AG08396 (cell line): ENCODE measurements at regions not wholly inside any gene's neighbourhood (a gene's known extent, or its start where the extent isn't known, plus 50 kb on each side); places are given as distances from the start of the nearest gene placed in this dataset.
"Not testable (repeated sequence)": the region's sequence is repeated elsewhere in the genome, so short reads cannot be mapped to it uniquely, and the experiment has no call there.

ENCODE experiments used
- DNase-seq: peaks from one replicate; pipeline ENCODE4 v3.0.0; 2012; ENCODE audit warnings: low spot score, mixed read lengths

GRCh38 chr20:43837856-43838702 is 76.6 kb upstream of the TOX2 start:
- no peak for DNase-seq

GRCh38 chr20:43836790-43837189 is 77.9 kb upstream of the TOX2 start:
- DNase-seq, result no peak

- DNase-seq, result no peak
Measured at GRCh38 chr20:43835944-43836508, 78.6 kb upstream of the TOX2 start.

GRCh38 chr20:43833511-43834395 is 80.9 kb upstream of the TOX2 start:
- DNase-seq, result no peak

GRCh38 chr20:43832961-43833360 is 81.7 kb upstream of the TOX2 start:
- DNase-seq, result no peak

- no peak for DNase-seq
Measured at GRCh38 chr20:43832096-43832816, 82.4 kb upstream of the TOX2 start.

- no peak for DNase-seq
Measured at GRCh38 chr20:43831481-43832065, 83.1 kb upstream of the TOX2 start.

GRCh38 chr20:43830883-43831282 is 83.8 kb upstream of the TOX2 start:
- DNase-seq, result no peak

- DNase-seq, result no peak
Measured at GRCh38 chr20:43829951-43830690, 84.5 kb upstream of the TOX2 start.

- DNase-seq, result no peak
Measured at GRCh38 chr20:43827940-43828562, 86.6 kb upstream of the TOX2 start.

GRCh38 chr20:43826943-43827342 is 87.7 kb upstream of the TOX2 start:
- DNase-seq, result not testable (repeated sequence)

- DNase-seq, result no peak
Measured at GRCh38 chr20:43825581-43825980, 89.1 kb upstream of the TOX2 start.

GRCh38 chr20:43825051-43825402 is 89.6 kb upstream of the TOX2 start:
- DNase-seq, result no peak

GRCh38 chr20:43824309-43825050 is 90.2 kb upstream of the TOX2 start:
- peak; percentile 41 for DNase-seq

GRCh38 chr20:43821795-43822194 is 92.9 kb upstream of the TOX2 start:
- no peak for DNase-seq

GRCh38 chr20:43820731-43821330 is 93.8 kb upstream of the TOX2 start:
- no peak for DNase-seq

GRCh38 chr20:43812216-43812615 is 85.4 kb upstream of the GTSF1L start:
- DNase-seq, result no peak

- no peak for DNase-seq
Measured at GRCh38 chr20:43809206-43809819, 82.5 kb upstream of the GTSF1L start.

GRCh38 chr20:43804781-43805180 is 78.0 kb upstream of the GTSF1L start:
- no peak for DNase-seq
